Neural progenitor cell (in vitro differentiated cells): ENCODE measurements at regions not wholly inside any gene's neighbourhood (a gene's known extent, or its start where the extent isn't known, plus 50 kb on each side); places are given as distances from the start of the nearest gene placed in this dataset.

Experiments used
- CTCF ChIP-seq: fragments of 200-600 bp; sonication (generic); IDR thresholded peaks from 2 replicates; pipeline ENCODE4 v1.5.1; 2017; ENCODE audit warnings: antibody characterized with exemption, mild to moderate bottlenecking
- EZH2 ChIP-seq: fragments of 200-600 bp; sonication (generic); IDR thresholded peaks from 2 replicates; pipeline ENCODE4 v1.6.1; 2017; ENCODE audit warnings: antibody characterized with exemption, mild to moderate bottlenecking, moderate library complexity

GRCh38 chr4:116180157-116180601 lies 905.2 kb downstream of the TRAM1L1 start:
- TF ChIP-seq CTCF (peak; percentile 68), EZH2 (no peak)
